Fibroblast of lung (primary cell): ENCODE measurements at regions not wholly inside any gene's neighbourhood (a gene's known extent, or its start where the extent isn't known, plus 50 kb on each side); places are given as distances from the start of the nearest gene placed in this dataset.

Source experiments
- DNase-seq, 2 donors: peaks; one replicate each; pipeline versions ENCODE4 v3.0.0 to v3.0.0-alpha.2; 2010; ENCODE audit warnings: low read depth in 2 of 2
- H2AFZ ChIP-seq: 2 replicates; pipeline ENCODE4 v1.5.1; 2012; ENCODE audit warnings: low read length, control low read depth, inconsistent platforms
- H3K27ac ChIP-seq: 2 replicates; pipeline ENCODE4 v1.5.1; 2011; ENCODE audit warnings: low read length, control low read depth; ENCODE audit not compliant: insufficient read depth
- H3K27me3 ChIP-seq: 2 replicates; pipeline ENCODE4 v1.5.1; 2011; ENCODE audit warnings: mild to moderate bottlenecking, low read length; ENCODE audit not compliant: control insufficient read depth, insufficient read depth
- H3K36me3 ChIP-seq: 2 replicates; pipeline ENCODE4 v1.5.1; 2011; ENCODE audit warnings: low read length; ENCODE audit not compliant: control insufficient read depth, insufficient read depth
- H3K4me1 ChIP-seq: 2 replicates; pipeline ENCODE4 v1.5.1; 2011; ENCODE audit warnings: low read length; ENCODE audit not compliant: control insufficient read depth, insufficient read depth; ENCODE audit errors: extremely low read depth
- H3K4me2 ChIP-seq: 2 replicates; pipeline ENCODE4 v1.5.1; 2011; ENCODE audit warnings: low read length, control low read depth; ENCODE audit not compliant: insufficient read depth; ENCODE audit errors: extremely low read depth
- H3K4me3 ChIP-seq, 4 experiments: fragments of 200-600 bp in 1 of 4; sonication (generic) in 1 of 4; replicated peaks in 1 of 4; 2 replicates each; pipeline ENCODE4 v1.5.1; 2011 to 2016; ENCODE audit warnings: low read length in 4 of 4, low read depth in 3 of 4, mild to moderate bottlenecking in 3 of 4, control low read depth in 2 of 4, inconsistent platforms in 1 of 4, mixed read lengths in 1 of 4; ENCODE audit not compliant: insufficient read depth in 1 of 4; ENCODE audit errors: control extremely low read depth in 1 of 4
- H3K79me2 ChIP-seq: 2 replicates; pipeline ENCODE4 v1.5.1; 2012; ENCODE audit warnings: mild to moderate bottlenecking, low read length, inconsistent platforms; ENCODE audit not compliant: control insufficient read depth, insufficient read depth
- H3K9ac ChIP-seq: 2 replicates; pipeline ENCODE4 v1.5.1; 2011; ENCODE audit warnings: mild to moderate bottlenecking, low read length, control low read depth; ENCODE audit not compliant: insufficient read depth
- H3K9me3 ChIP-seq: 2 replicates; pipeline ENCODE4 v1.5.1; 2012; ENCODE audit warnings: low read depth, low read length; ENCODE audit not compliant: control insufficient read depth, insufficient read depth
- H4K20me1 ChIP-seq: 2 replicates; pipeline ENCODE4 v1.5.1; 2011; ENCODE audit warnings: low read length; ENCODE audit not compliant: control insufficient read depth, insufficient read depth; ENCODE audit errors: extremely low read depth
- CTCF ChIP-seq, 2 donors: IDR thresholded peaks in 1 of 2; conservative IDR thresholded peaks in 1 of 2; 1 replicate in 1 of 2; 2 replicates in 1 of 2; pipeline ENCODE4 v1.5.1; 2011 to 2012; ENCODE audit warnings: low read length in 2 of 2, control low read depth in 1 of 2, inconsistent platforms in 1 of 2, low read depth in 1 of 2, mild to moderate bottlenecking in 1 of 2
- EZH2 ChIP-seq: IDR thresholded peaks from 2 replicates; pipeline ENCODE4 v1.5.1; 2012; ENCODE audit warnings: low read length, control low read depth, mild to moderate bottlenecking; ENCODE audit errors: missing control alignments

GRCh38 chr5:128613128-128613527 is 75.1 kb upstream of the FBN2 start:
- no peaks in the 10 kb centered on the region for H3K4me1 ChIP-seq
- H3K9ac ChIP-seq: no peak overlapping the region
- no peaks in the 10 kb centered on the region for H3K27me3 ChIP-seq
- H3K79me2 ChIP-seq: no peaks in the 10 kb centered on the region
- no peak overlapping the region for H3K27ac ChIP-seq
- H3K36me3 ChIP-seq: no peaks in the 10 kb centered on the region
- no peaks in the 10 kb centered on the region for H4K20me1 ChIP-seq
- TF ChIP-seq CTCF (conservative IDR thresholded peaks at IDR 0.05 in 1 of 2, IDR thresholded peaks at IDR 0.05 in 1 of 2; ENCODE audit: low read depth in 1 of 2, low read length in 2 of 2): no peak
- no peak for TF ChIP-seq EZH2
- DNase-seq: no peak
- no peak overlapping the region for H3K4me3 ChIP-seq
- H2AFZ ChIP-seq: no peak overlapping the region
- H3K4me2 ChIP-seq: no peak overlapping the region
- no peaks in the 10 kb centered on the region for H3K9me3 ChIP-seq

- Histone ChIP-seq H3K4me3 (no peak overlapping the region), H3K9ac (no peak overlapping the region), H3K4me2 (no peak overlapping the region), H3K9me3 (no peaks in the 10 kb centered on the region), H3K4me1 (no peaks in the 10 kb centered on the region), H3K27ac (no peak overlapping the region), H3K79me2 (no peaks in the 10 kb centered on the region), H3K27me3 (no peaks in the 10 kb centered on the region), H3K36me3 (no peaks in the 10 kb centered on the region), H4K20me1 (no peaks in the 10 kb centered on the region), H2AFZ (no peak overlapping the region)
- no peak for TF ChIP-seq CTCF (conservative IDR thresholded peaks at IDR 0.05 in 1 of 2, IDR thresholded peaks at IDR 0.05 in 1 of 2; ENCODE audit: low read depth in 1 of 2, low read length in 2 of 2)
- TF ChIP-seq EZH2: no peak
- peak in 1 of 2 donors; percentile 34 for DNase-seq
Observed at GRCh38 chr5:128613766-128614165, 75.7 kb upstream of the FBN2 start.

DNA sequence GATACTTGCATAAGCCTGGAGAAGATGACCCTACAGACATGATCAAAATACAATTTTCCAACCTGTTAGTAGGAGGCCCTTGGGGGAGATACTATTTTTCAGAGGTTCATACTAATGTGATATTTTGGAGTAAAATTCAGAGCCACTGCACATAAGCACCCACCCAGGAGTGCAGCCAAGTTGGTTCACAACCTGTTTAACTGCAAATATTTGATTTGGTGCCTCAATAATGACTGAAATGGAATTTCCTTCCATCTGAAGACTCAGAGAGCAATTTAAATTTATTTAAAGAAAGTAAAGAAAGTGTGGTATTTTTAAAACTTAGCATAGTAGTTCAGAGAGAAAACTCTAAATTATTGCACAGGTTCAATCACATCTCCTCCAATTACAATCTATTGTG is 77.5 kb upstream of the FBN2 start:
- H3K4me1 ChIP-seq: no peaks in the 10 kb centered on the region
- H3K36me3 ChIP-seq: no peaks in the 10 kb centered on the region
- no peak for DNase-seq
- H2AFZ ChIP-seq: no peak overlapping the region
- H3K27me3 ChIP-seq: no peaks in the 10 kb centered on the region
- TF ChIP-seq EZH2 (no peak), CTCF (conservative IDR thresholded peaks at IDR 0.05 in 1 of 2, IDR thresholded peaks at IDR 0.05 in 1 of 2; ENCODE audit: low read depth in 1 of 2, low read length in 2 of 2) (no peak)
- H3K9ac ChIP-seq: no peak overlapping the region
- H3K4me3 ChIP-seq: no peak overlapping the region
- H3K9me3 ChIP-seq: no peaks in the 10 kb centered on the region
- no peaks in the 10 kb centered on the region for H3K79me2 ChIP-seq
- no peak overlapping the region for H3K27ac ChIP-seq
- no peaks in the 10 kb centered on the region for H4K20me1 ChIP-seq
- no peak overlapping the region for H3K4me2 ChIP-seq
